ENCODE measurements at regions not wholly inside any gene's neighbourhood (a gene's known extent, or its start where the extent isn't known, plus 50 kb on each side); places are given as distances from the start of the nearest gene placed in this dataset.

GRCh38 chr10:3712707-3713106 is 72.3 kb downstream of the KLF6 start:
- Histone ChIP-seq H2BK120ac (ENCODE audit: low read depth, low read length) (no peak overlapping the region), H3K9me1 (ENCODE audit: insufficient read depth, low read length) (peaks cover 8% of the 10 kb centered on the region; the same call in 1 of the 2 replicates), H3K4me3 (ENCODE audit: insufficient read depth, low read depth, low read length) (no peak overlapping the region), H2AFZ (replicated peaks; ENCODE audit: low read length, poor library complexity) (no peak overlapping the region), H3K27ac (ENCODE audit: insufficient read depth, low read length) (no peak overlapping the region), H3K79me1 (ENCODE audit: low read depth in 1 of 2, low read length in 2 of 2) (no peaks in the 10 kb centered on the region), H4K5ac (ENCODE audit: low read depth, low read length) (no peak overlapping the region), H4K8ac (ENCODE audit: low read depth in 2 of 2, low read length in 2 of 2) (no peak overlapping the region), H3K4me2 (ENCODE audit: low read depth, low read length) (no peak overlapping the region), H2AK5ac (ENCODE audit: low read depth, low read length) (no peak overlapping the region), H3K14ac (replicated peaks; ENCODE audit: low read depth, low read length) (no peak overlapping the region), H4K20me1 (ENCODE audit: insufficient read depth, low read length) (no peaks in the 10 kb centered on the region), H2BK20ac (ENCODE audit: low read depth, low read length) (no peak overlapping the region), H3K9me3 (ENCODE audit: control insufficient read depth, insufficient read depth, low read length) (0 out of 2 replicates have a peak, but pooled peaks cover 2% of the 10 kb centered on the region), H3K56ac (ENCODE audit: extremely low read depth, insufficient read depth, low read length) (no peak overlapping the region), H3K36me3 (ENCODE audit: control insufficient read depth, insufficient read depth, low read length) (no peaks in the 10 kb centered on the region), H3K18ac (ENCODE audit: low read depth, low read length) (no peak overlapping the region), H3K4me1 (ENCODE audit: control insufficient read depth, insufficient read depth, low read length) (no peaks in the 10 kb centered on the region), H3K23ac (ENCODE audit: low read depth, low read length) (no peak overlapping the region), H3K27me3 (ENCODE audit: control insufficient read depth, insufficient read depth, low read length) (no peaks in the 10 kb centered on the region), H4K91ac (ENCODE audit: insufficient read depth, low read depth, low read length) (no peak overlapping the region), H2BK15ac (ENCODE audit: low read depth, low read length) (no peak overlapping the region), H3K9ac (ENCODE audit: low read depth, low read length) (no peak overlapping the region), H3K4ac (ENCODE audit: low read depth, low read length) (no peak overlapping the region), H2AK9ac (replicated peaks; ENCODE audit: low read depth, low read length, poor library complexity) (no peak overlapping the region), H2BK5ac (ENCODE audit: low read depth, low read length, poor library complexity, severe bottlenecking) (no peak overlapping the region)
- dilution Hi-C loops (cut with HindIII; ENCODE audit: low sequenced_read_pairs, unreplicated experiment) (no loop called here), in situ Hi-C loops (cut with MboI; ENCODE audit: low sequenced_read_pairs) (no loop called here), intact Hi-C loops (cut with micrococcal nuclease) (no loop called here)
- no TSS peak for BruUV-seq (replicated peaks)
- ATAC-seq (ENCODE audit: low read depth), result no peak
- WGBS, 2 experiments (ENCODE audit: extremely low coverage in 2 of 2, insufficient read length in 1 of 2), result no CpG with 5 or more reads among the region's 1 CpG
- ChIA-PET CTCF (no interaction called here), POLR2A (ENCODE audit: unreplicated experiment) (no interaction called here)
- no peak for TF ChIP-seq CTCF (conservative IDR thresholded peaks at IDR 0.05; ENCODE audit: low read depth, low read length)
- no peak for TF ChIP-seq RAD21 (IDR thresholded peaks at IDR 0.05; ENCODE audit: low read length)
- no peak for TF ChIP-seq CEBPB (IDR thresholded peaks at IDR 0.05; ENCODE audit: low read depth, low read length)
- no peak for TF ChIP-seq CHD1 (IDR thresholded peaks at IDR 0.05; ENCODE audit: low read depth, low read length)
- no peak for TF ChIP-seq POLR2A (IDR thresholded peaks at IDR 0.05; ENCODE audit: low read depth, low read length)
- no peak for TF ChIP-seq RFX5 (IDR thresholded peaks at IDR 0.05; ENCODE audit: low read depth, low read length)
- TF ChIP-seq RCOR1 (IDR thresholded peaks at IDR 0.05; ENCODE audit: insufficient replicate concordance, low read length), result no peak
- DNase-seq, result no peak
